HFF-Myc (cell line): ENCODE measurements at regions not wholly inside any gene's neighbourhood (a gene's known extent, or its start where the extent isn't known, plus 50 kb on each side); places are given as distances from the start of the nearest gene placed in this dataset.

Experiments used
- DNase-seq: peaks from one replicate; pipeline ENCODE4 v3.0.0-alpha.2; 2011; ENCODE audit warnings: low read depth; ENCODE audit errors: extremely low read depth
- H3K4me3 ChIP-seq: replicated peaks from 2 replicates; pipeline ENCODE4 v1.5.1; 2011; ENCODE audit warnings: low read depth, mild to moderate bottlenecking, control low read depth, low read length
- TF ChIP-seq, protein P1 (sequence below): IDR thresholded peaks from 2 replicates; pipeline ENCODE4 v1.5.1; 2012; ENCODE audit warnings: mild to moderate bottlenecking, low read depth, low read length, control low read depth; ENCODE audit errors: missing control alignments

DNA sequence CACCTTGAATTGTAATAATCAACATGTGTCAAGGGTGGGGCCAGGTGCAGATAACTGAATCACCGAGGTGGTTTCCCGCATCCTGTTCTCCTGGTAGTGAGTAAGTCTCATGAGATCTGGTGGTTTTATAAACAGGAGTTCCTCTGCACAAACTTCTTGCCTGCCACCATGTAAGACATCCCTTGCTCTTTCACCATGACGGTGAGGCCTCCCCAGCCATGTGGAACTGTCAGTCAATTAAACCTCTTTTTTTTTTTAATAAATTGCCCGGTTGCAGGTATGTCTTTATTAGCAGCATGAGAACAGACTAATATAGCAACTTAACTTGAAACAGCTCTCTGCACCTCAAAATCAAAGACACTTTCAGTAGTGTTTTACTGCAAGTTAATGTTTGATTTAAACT, 121.6 kb downstream of the OGFRL1 start:
- DNase-seq = no peak
- no peak overlapping the region for H3K4me3 ChIP-seq
- TF ChIP-seq, protein P1, sequence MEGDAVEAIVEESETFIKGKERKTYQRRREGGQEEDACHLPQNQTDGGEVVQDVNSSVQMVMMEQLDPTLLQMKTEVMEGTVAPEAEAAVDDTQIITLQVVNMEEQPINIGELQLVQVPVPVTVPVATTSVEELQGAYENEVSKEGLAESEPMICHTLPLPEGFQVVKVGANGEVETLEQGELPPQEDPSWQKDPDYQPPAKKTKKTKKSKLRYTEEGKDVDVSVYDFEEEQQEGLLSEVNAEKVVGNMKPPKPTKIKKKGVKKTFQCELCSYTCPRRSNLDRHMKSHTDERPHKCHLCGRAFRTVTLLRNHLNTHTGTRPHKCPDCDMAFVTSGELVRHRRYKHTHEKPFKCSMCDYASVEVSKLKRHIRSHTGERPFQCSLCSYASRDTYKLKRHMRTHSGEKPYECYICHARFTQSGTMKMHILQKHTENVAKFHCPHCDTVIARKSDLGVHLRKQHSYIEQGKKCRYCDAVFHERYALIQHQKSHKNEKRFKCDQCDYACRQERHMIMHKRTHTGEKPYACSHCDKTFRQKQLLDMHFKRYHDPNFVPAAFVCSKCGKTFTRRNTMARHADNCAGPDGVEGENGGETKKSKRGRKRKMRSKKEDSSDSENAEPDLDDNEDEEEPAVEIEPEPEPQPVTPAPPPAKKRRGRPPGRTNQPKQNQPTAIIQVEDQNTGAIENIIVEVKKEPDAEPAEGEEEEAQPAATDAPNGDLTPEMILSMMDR = no peak

DNA sequence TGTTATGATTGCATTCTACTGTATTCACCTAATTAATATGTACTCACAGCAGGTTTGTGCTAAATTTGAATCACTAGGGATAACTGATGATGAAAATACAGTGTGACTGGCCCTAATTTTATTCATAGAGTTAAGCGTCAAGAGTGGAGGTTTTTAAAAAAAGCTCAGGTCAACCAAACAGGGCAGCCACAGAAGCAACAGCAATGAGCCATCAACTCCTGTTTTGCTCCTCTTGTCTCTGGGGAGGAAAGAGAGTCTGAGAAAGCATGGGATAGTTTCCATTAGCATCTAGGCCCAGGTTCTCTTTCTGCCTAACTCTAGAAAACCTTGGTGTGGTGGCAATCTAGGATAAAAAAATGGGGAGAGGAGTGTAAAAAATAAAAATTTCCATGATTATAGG, 122.1 kb downstream of the OGFRL1 start:
- no peak for DNase-seq
- TF ChIP-seq, protein P1 = no peak
- no peak overlapping the region for H3K4me3 ChIP-seq

DNA sequence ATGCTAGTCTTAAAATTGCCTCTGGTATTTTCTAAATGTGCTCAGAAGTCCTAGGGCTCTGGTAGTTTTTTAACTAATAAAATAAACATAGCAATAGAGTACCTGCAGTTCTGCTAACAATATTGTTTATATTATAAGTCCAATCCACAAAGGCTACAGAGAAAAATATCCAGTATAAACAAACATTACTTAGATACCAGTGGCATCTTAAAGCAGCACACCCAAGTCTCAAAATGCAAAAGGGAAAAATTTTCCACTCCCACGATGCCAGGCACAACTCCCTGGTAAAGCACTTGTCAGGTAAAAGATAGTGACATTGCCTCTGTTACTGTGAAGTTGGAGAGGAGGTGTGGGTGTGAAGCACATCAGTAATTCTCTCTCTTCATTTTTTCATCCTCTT, 123.3 kb downstream of the OGFRL1 start:
- H3K4me3 ChIP-seq = no peak overlapping the region
- TF ChIP-seq, protein P1 = no peak
- DNase-seq = no peak

DNA sequence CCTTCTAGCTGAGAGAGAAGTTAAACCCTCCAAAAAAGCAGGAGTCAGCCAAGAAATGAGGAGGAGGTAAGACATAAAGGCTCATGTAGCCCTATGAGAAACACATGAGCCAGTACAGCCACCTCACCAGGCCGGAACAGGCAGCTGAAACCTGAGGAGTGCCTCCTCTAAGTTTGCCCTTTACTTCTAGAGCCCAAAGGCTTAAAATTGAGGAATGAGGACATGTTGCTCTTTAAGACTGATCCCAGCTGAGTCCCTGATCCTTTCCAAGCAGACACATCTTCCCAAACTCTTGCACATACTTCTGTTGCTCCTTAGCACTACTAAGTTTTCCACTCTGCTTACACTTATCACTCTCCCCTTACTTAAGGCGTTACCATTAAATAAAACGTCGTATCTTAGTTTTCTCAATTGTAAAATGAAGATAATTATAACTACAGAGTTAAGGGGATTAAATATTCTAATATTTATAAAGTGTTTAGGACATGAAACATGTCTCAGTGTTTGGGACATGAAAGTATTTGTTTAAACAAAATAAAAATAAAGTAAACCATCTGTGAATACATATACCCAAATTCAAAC, 124.0 kb downstream of the OGFRL1 start:
- TF ChIP-seq, protein P1 = no peak
- no peak overlapping the region for H3K4me3 ChIP-seq
- DNase-seq = no peak

DNA sequence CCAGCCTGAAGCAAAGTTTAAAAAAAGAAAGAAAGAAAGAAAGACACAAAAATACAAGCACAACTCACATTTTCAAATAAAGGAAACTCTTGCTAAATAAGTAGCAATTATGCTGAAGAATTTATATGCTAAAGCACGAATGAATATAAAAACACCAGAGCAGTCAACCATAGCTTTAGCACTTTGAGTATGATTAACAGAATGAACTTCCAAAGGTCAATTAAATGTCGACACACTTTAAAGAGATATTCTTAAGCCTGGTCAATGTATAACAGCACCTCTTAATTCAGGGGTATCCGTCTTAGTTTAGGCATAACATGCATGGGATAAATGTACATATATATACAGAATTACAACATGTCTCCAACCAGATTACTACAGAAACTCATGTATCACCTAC, 125.9 kb downstream of the OGFRL1 start:
- TF ChIP-seq, protein P1 = no peak

DNA sequence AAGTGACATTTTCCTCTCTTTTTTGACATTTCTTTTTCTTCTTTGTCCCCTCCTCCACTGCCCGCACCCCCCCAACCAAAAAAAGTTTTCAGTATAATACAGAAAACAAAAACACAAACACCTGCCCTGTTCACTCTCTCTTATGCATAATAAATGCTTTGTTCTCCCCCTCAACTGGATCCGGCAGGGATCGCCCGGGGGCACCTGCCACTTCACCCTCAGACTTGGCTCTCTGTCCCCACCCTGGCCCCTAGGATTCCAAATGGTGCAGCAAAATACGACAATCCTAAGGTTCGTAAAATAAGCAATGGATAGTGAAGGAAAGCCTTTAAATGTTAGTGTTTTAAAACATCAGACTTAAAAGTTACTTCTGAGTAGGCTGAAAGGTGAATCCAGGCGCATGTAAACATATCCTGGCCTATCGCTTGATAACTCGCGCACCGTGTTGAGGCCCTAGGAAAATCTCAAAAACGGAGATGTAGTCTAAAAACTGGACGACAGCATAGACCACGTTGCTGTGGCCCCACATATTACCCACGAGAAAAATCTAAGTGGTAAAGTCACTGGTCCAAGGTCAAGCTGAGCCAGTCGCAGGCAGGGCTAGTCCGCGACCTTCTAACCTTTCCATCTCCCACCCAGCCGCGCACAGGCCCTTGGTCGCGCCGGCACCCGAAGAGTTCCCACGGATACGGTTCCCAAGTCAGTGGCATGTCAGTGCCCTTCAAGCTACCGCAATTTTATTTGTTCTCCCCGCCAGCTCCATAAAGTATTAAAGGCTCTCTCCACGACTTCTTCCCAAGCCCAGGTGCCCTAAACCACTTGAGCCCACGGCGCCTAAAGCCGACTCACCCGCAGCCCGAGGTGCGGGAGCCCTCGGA, 130.8 kb downstream of the OGFRL1 start:
- no peak for DNase-seq
- TF ChIP-seq, protein P1 = no peak
- H3K4me3 ChIP-seq = peak overlapping the region; percentile 77

More for the DNA sequence above, 125.9 kb downstream of the OGFRL1 start:
- no peak for DNase-seq
- H3K4me3 ChIP-seq = no peak overlapping the region
